Midbrain (tissue), 1 donor: ENCODE measurements at regions not wholly inside any gene's neighbourhood (a gene's known extent, or its start where the extent isn't known, plus 50 kb on each side); places are given as distances from the start of the nearest gene placed in this dataset.
"Not testable (repeated sequence)": the region's sequence is repeated elsewhere in the genome, so short reads cannot be mapped to it uniquely, and the experiment has no call there.

Source experiments
- DNase-seq: peaks from one replicate; lab custom pipeline; 2025; lab: John Stamatoyannopoulos, UW

DNA sequence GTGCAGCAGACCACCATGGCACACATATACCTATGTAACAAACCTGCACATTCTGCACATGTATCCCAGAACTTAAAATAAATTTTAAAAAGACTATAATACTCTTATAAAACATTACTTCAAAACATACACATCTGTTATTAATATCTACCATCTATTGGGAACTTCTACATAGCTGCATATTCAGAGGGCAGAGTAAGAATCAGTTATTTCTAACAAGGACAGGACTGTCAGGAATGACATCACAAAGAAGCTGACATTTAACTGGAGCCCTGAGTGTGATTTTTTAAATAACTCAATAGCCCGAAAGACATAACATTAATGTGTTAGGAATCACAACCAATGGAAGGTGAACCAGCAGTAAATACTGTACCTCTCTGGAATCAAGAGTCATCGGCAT is 276.7 kb upstream of the ECI2 start:
- no peak for DNase-seq

- DNase-seq: not testable (repeated sequence)
These were observed 272.3 kb upstream of the ECI2 start for GRCh38 chr6:4407710-4408109.

DNA sequence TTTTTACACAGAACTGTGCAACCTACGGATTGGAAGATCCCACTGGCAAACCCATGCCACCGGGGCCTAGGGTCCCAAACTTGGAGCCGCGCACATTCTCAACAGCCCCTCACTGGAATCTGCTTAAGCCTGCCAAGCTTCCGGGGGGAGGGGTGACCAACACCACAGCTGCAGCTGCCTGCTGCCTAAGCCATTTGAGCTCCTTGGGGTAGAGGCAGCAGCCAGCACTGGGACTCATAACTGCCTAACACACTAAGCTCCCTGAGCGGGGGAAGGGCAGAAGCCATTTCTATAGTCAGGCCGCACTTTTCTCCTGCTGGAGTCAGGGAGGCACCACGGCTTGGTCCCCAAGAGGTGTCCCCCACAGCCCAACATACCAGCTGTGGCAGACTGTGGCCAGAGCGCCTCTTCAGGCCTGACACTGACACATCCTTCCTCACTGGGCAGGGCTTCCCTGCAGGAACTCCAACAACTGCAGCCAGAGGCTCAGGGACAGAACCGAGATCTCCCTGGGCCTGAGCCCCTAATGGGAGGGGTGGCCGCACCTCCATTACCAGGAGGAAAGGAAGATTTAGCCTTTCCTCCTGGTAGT is 270.3 kb upstream of the ECI2 start:
- DNase-seq: no peak

GRCh38 chr6:4404415-4404814 is 269.0 kb upstream of the ECI2 start:
- DNase-seq: no peak

DNA sequence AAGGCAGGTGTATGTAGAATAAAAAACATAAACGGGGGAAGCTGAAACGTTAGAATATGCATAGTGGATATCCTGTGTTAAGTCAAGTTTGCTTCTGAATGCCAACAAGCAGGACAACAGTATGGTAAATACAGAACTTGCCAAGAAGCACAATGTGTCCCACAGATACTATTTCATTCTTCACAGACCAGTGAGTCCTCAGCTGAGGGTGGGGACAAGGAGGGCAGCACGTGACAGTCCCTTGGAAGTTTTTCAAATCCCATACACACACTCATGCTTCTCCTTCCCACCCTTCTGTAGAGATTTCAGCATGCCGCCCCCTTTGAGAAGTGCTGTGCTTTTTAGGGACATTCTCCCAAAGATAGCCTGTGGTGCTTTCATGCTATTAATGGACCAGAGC is 268.5 kb upstream of the ECI2 start:
- DNase-seq: no peak

DNA sequence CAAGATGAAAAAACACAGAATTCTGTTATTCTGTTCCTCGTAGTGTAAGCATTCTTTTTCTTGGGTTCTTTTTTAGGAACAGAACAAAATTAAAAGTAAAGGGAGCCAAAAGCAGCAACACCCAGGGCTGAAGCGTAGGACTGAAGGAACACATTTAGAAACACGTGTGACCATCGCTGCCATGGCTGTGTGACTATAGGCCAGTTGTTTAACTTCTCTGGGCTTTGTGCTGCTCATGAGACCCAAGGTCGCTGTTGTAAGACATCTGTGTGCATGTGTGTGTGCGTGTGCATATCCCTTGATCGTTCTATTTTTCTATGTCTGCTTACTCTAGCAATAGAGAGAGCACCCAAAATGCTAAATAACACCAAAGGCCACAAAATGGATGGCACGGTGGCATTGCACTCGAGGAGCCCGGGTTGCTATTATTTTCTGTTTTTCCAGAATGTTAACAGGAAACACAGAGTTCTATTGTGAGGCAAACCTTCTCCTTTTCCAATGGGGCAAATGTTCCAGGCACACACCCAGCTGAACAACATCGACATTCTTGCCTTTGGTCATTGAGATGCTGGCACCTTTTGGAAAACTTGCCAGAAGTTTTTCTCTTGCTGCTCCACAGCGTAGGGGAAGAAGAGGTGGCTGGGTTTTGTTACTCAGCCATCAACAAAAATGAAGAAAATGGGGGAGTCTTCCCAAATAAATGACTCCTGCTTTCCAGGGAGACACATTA is 267.8 kb upstream of the ECI2 start:
- DNase-seq: no peak

- DNase-seq: no peak
These were observed 267.2 kb upstream of the ECI2 start for GRCh38 chr6:4402477-4402976.

- no peak for DNase-seq
These were observed 266.3 kb upstream of the ECI2 start for GRCh38 chr6:4401408-4402368.

DNA sequence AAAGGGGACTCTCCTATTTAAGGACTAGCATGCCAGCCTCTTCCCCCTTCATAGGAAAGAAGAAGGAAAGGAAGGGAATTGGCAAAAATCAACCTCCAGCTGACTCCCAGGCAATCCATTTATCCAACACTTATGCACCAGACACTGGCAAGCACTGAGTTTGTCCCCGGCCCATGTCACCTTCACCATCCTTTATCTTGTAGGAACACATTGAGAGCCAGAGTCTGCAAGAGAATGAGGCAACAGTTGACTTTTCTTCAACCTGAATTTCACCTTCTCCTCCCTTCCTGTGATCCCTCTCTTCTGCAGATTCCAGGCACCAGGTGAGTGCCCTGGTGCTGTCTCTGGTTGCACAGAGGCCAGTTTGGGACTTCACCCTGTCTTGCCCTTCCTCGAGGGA is 264.3 kb upstream of the ECI2 start:
- no peak for DNase-seq

GRCh38 chr6:4398791-4399190 is 263.4 kb upstream of the ECI2 start:
- no peak for DNase-seq

DNA sequence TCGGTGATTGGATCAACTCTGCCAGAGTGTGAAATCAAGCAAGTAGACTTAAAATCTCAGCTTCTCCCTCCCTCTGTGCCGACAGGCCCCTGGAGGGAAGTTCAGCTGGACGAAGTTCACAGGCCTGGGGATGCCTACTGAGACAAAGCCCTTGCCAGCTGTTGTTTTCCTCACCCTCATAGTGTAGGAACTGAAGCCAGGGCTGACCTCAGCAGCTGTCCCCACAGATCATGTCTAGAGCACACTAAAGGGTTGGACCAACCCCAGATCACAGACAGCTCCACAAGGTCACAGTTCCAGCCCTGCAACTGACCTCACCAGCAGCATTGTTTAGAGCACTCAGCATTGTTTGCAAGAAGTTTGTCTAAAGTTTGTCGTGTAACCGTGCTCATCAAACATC is 261.9 kb upstream of the ECI2 start:
- peak; percentile 31 for DNase-seq

DNA sequence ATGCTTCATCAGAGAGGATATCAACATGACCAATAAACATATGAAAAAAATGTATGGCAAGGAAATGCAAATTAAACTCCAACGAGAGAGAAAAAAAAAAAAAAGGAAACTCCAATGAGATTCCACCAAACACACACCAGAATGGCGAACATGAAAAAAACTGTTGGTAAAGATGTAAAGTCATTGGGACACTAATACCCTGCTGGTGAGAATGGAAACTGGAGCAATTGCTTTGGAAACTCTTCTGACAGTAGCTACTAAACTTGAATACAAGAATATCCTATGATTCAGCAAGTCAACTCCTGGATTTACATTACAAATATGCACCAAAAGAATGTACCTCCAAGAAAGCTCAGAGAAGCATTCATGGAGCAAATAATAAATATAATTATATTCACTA is 260.7 kb upstream of the ECI2 start:
- no peak for DNase-seq

DNA sequence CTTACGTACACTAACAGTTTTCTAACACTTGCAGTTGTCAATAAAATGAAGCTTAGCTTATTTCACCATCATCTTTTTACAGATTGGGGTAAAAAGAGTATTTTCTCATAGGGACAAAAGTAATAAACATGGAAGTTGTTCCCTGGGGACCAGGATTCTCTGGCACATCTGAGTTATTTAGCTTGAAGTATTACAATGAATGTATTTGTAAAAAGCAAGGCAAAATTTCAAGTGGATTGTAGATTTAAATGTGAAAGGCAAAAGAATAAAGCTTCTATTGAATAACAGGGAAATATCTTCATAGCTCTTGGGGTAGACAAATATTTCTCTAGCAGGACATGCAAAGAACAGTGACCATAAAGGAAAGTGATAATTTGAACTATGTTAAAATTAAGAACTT is 260.0 kb upstream of the ECI2 start:
- DNase-seq: no peak

DNA sequence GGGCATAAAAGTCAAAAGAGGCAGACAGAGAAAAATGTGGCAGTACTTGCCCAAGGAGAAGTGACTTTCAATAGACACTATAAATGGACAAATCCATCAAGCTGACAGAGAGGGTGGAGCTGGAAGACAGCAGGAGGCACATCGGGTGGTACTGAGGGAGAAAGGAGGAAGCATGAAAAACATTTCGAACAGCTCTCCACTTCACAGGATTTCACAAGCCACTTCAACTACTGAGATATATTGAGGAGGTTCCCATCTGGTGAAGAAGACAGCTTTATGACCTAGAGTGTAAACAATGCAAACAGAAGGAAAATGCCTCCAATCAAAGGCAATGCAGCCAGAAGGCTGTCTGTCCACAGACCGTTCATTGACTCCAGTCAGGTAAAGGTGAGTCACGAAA is 259.4 kb upstream of the ECI2 start:
- DNase-seq: no peak

DNA sequence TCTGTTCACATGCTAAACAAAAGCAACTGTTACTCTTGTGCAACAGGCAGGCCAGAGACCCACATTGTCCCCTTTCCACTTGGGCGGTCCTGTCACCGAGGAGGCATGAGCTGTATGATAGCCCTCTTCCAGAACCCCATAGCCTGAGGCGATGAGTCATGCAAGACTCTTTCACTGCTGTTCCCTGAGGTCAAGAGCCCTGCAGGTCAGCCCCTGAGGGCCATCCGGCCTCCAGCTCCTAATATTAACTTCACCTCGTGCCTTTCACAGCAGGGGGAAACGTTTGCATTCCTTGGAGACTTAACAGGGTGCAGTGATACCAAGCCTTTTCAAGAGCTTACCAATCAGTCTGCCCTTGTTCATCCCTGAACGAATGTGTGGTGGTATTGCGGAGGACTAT is 253.3 kb upstream of the ECI2 start:
- DNase-seq: no peak

GRCh38 chr6:4384656-4385055 is 249.3 kb upstream of the ECI2 start:
- DNase-seq: no peak

GRCh38 chr6:4383910-4384638 is 248.7 kb upstream of the ECI2 start:
- no peak for DNase-seq

- DNase-seq: no peak
These were observed 247.0 kb upstream of the ECI2 start for GRCh38 chr6:4382362-4382853.

GRCh38 chr6:4381381-4381780 is 246.0 kb upstream of the ECI2 start:
- DNase-seq: no peak

GRCh38 chr6:4380881-4381281 is 245.5 kb upstream of the ECI2 start:
- no peak for DNase-seq

DNA sequence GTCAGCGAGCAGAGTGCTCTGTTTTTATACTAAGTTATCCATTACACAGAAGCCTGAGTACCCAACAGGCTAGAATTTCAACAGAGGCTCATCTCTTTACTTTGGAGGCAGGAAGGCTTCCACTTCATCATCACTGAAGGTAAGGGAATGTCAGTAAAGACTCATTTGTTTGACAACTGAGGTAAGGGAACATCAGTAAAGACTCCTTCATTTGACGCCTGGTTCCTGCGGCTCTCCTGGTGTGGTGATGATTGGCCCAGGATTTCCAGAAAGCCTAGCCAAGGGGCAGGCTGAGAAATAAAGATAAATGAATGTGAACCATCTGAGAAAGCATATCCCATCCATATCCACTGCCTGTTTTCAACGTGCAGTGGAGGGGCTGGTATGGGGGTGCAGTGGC is 244.6 kb upstream of the ECI2 start:
- no peak for DNase-seq
